Femur (tissue), 1 donor: ENCODE measurements at regions not wholly inside any gene's neighbourhood (a gene's known extent, or its start where the extent isn't known, plus 50 kb on each side); places are given as distances from the start of the nearest gene placed in this dataset.
"Not testable (repeated sequence)": the region's sequence is repeated elsewhere in the genome, so short reads cannot be mapped to it uniquely, and the experiment has no call there.

Experiments
- DNase-seq: peaks from one replicate; pipeline ENCODE4 v3.0.0-alpha.2; 2017

DNA sequence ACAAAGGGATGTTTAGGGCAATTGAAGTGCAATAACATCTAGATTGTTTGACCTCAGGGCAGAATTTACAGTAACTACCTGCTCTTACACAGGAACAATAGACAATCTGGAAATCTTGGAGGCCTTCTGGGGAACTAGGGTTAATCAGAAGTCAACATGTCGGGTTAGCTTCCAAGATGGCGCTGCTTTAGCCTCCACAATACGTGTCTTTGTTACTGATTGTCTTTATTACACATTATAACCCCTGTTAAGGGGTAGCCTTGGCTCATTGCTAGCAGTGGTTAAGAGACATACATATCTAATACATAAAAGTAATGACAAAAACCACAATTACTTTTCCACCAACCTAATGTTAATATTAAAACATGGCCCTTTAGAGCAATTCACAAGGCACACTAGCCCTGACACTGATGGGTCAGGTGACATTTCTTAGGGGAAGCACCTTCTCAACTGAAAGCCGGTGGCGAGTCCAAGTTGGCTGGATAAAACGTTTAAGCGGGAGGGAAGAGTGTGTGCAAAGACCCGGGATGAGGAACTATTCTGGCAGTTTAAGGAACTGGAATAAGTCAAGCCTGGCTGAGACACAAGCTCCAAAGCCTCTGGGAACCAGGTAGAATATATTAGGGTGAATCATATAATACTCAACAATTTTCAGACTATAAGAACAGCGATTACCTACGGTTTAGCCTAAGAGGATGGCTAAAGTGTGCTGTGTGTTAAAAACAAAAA lies 236.9 kb downstream of the BCAS1 start:
- no peak for DNase-seq

- DNase-seq: no peak
Measured at GRCh38 chr20:53832499-53832898, 237.9 kb downstream of the BCAS1 start.

- DNase-seq: no peak
Measured at GRCh38 chr20:53831812-53832211, 238.2 kb upstream of the ZNF217 start.

- no peak for DNase-seq
Measured at GRCh38 chr20:53831228-53831627, 237.6 kb upstream of the ZNF217 start.

DNA sequence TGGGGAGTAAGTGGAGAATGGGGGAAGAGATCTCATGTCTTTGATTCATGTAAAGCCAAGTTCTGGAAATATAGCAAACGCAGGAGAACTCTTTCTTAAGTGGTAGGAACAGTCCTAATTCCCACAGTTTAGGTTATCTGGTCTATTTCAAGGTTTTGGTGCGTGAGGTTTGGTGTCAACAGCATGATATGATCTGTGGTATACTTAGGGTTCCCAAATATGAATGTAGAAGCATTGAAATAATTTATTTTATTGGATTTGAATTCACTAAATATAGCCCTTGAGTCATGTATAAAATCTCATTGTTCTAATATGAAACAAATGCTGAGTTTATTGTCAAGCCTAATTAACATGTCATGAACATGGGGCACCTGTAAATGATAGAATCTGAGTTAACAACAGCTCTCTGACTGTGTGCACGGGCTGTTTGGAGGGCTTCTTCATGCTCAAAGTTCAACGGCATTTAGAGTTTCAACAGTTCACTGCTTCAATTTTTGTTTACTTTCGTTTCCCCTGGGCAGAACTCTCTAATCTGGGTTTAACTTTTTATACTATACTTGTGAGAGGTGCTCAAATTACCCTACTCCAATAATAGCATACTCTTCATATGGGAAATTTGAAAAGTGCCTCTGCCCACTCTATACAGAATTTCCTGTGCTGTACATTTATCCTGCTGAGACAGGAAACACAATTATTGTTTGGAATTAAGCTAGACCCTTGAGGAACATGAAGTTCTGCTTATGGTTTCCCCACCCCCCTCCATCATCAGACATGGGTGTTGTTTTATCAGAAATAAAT lies 236.3 kb upstream of the ZNF217 start:
- no peak for DNase-seq

DNA sequence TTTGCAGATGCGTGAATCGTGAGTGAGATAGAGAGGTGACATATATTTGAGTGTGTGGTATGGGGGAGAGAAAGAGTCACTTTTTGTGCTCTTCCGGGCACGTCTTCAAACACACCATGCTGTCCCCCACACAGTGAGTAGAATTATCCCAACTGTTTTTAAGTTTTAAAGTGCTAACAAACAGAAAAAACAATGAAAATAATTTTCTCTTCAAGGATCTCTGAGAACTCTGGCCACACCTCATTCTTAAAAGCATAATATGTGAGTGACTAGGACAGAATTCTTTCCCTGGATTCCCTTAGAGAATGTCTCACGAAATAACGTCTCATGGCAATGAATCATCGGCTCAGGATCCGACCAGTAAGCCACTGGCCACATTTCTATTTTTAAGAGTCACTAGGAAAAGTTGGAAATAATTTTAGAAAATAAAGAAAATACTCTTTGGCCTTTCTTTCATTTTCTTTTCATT lies 235.7 kb upstream of the ZNF217 start:
- no peak for DNase-seq

DNA sequence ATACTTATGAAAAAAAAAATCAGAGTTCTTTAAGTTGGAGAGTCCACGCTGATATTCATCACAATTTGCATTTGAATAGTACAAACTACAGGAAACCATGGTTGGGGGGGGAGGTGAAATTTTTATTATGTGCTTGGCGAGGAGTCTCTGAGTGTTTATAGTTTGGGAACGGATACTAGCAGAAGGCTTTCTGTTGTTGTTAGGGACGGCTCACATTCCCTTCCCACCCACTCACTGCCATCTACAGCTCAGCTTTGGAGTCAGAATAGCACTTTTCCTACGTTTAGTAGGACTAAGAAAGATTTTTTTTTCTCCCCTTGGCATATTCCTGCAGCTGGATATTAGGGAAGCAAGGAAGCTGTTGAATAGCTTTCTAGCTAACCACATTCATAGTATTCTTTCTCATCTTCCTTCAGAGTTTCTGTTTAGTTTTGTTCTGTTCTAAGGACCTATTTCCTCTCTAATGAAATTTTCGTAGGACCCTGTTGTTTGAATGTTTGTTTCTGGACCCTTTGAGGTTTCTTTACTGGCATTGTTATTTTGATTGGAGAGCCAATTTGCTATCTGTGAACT lies 235.1 kb upstream of the ZNF217 start:
- peak; percentile 79 for DNase-seq

GRCh38 chr20:53828088-53828681 lies 234.5 kb upstream of the ZNF217 start:
- DNase-seq: peak; percentile 31

GRCh38 chr20:53827292-53828087 lies 233.9 kb upstream of the ZNF217 start:
- DNase-seq: no peak

DNA sequence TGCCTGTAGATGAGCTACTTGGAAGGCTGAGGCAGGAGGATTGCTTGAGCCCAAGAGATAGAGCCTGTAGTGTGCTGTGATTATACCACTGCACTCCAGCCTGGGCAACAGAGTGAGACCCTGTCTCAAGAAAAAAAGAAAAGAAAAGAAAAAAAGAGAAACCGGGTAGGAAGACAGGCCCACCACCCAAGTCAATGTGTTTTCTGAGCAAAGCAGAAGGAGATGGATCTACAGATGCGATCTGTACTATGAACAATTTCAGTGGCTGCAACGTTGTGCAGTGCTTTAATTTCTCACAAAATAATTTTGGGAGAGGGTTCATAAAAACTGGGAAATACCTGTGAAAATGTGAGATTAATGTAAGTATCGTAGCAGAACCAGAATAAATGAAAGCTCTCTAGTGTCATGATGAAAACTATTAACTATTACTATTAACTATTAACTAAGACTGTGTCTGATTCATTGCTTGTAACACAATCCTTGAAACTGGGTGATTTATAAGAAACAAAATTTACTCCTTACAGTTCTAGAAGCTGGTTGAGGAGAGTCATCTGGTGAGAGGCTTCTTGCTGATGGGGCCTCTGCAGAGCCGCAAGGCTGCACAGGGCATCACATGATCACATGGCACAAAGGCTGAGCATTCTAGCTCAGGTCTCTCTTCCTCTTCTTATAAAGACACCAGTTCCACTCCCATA lies 233.1 kb upstream of the ZNF217 start:
- DNase-seq: no peak

GRCh38 chr20:53826090-53826489 lies 232.5 kb upstream of the ZNF217 start:
- no peak for DNase-seq

DNA sequence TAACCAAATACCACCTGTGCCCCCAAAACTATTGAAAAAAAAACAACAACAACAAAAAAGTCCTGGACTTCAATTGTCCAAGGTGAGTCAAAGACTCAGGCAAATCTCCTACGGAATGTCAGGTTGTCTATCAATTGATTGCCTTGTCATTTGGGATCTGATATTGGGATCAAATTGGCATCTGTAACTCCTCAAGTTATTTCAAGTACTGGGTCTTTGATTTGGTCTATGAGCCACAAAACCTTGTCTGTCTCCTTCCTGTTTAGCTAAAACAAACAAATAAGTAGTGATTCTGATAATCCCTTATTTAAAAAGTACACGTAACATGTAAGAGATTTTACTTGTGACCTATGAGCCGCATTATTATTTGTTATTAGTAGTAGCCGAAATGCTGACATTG lies 231.6 kb upstream of the ZNF217 start:
- DNase-seq: no peak

DNA sequence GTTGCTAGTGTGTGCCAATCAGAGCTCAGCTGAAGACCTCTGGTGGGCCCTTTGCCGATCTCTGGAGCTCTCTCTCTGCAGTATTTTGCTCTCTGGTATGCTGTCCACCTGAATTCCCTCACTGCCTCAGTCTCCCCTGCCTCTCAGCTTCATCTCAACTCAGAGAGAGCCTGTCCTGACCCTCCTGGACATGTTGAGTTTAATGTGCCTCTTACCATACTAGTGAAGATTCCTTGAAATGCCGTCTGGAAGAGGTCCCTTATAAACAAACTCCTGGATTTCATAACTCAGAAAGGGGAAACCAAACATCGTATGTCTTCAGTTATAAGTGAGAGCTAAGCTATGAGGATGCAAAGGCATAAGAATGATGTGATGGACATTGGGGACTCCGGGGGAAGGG lies 231.1 kb upstream of the ZNF217 start:
- no peak for DNase-seq

GRCh38 chr20:53823121-53823764 lies 229.6 kb upstream of the ZNF217 start:
- no peak for DNase-seq

DNA sequence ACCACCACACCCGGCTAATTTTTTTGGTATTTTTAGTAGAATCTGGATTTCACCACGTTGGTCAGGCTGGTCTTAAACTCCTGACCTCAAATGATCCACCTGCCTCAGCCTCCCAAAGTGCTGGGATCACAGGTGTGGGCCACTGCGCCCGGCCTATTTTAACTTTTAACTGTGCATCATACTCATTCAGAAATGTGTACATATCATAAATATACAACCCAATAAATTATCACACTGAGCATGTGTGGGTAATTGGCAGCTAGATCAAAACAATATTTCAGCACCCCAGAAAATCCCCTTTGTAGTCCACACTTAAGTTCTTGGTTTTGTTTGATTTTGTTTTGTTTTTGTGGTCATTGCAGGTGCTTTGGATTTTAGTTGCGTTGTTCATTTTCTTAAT lies 228.9 kb upstream of the ZNF217 start:
- no peak for DNase-seq

- no peak for DNase-seq
Measured at GRCh38 chr20:53819973-53820451, 226.4 kb upstream of the ZNF217 start.

GRCh38 chr20:53818457-53819177 lies 225.0 kb upstream of the ZNF217 start:
- no peak for DNase-seq

- not testable (repeated sequence) for DNase-seq
Measured at GRCh38 chr20:53817513-53817912, 223.9 kb upstream of the ZNF217 start.

GRCh38 chr20:53816872-53817398 lies 223.3 kb upstream of the ZNF217 start:
- DNase-seq: no peak

DNA sequence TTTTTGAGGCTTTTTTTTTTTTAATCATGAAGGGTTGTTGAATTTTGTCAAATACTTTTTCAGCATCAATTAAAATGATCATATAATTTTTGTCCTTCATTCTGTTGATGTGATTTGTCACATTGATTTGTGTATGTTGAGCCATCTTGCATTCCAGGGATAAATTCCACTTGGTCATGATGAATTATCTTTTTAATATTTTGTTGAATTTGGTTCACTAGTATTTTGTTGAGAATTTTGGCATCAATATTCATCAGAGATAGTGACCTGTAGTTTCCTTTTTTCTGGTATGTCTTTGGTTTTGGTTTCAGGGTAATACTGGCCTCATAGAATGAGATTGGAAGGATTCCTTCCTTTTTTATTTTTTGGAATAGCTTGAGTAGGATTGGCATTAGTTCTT lies 221.9 kb upstream of the ZNF217 start:
- no peak for DNase-seq
